ENCODE measurements at regions not wholly inside any gene's neighbourhood (a gene's known extent, or its start where the extent isn't known, plus 50 kb on each side); places are given as distances from the start of the nearest gene placed in this dataset.

GRCh38 chr3:36193448-36193847 lies 186.9 kb upstream of the STAC start (continued):
- peak; percentile 37; the same call in 1 of the 2 replicates for TF ChIP-seq TCF12 (IDR thresholded peaks at IDR 0.05)
- TF ChIP-seq GATA2 (CRISPR knock-in tag; IDR thresholded peaks at IDR 0.05): no peak
- TF ChIP-seq USF2 (IDR thresholded peaks at IDR 0.05; ENCODE audit: borderline replicate concordance, low read depth, low read length): no peak
- TF ChIP-seq RXRA (IDR thresholded peaks at IDR 0.05; ENCODE audit: borderline replicate concordance, low read depth): no peak
- 0 out of 2 replicates have a peak, but pooled peaks have one; percentile 6 for TF ChIP-seq ELF1 (IDR thresholded peaks at IDR 0.05)
- TF ChIP-seq TEAD4 (IDR thresholded peaks at IDR 0.05; ENCODE audit: borderline replicate concordance, insufficient read depth): no peak
- TF ChIP-seq MEF2A (IDR thresholded peaks at IDR 0.05; ENCODE audit: borderline replicate concordance, low read depth): no peak
- TF ChIP-seq CTCF (IDR thresholded peaks at IDR 0.05): no peak

GRCh38 chr3:36196058-36196457 lies 184.2 kb upstream of the STAC start:
- no peaks in the 10 kb centered on the region for H3K79me2 ChIP-seq (ENCODE audit: insufficient read depth)
- H3K4me3 ChIP-seq (ENCODE audit: low read depth in 2 of 2, low read length in 1 of 2): no peak overlapping the region
- H3K9me2 ChIP-seq: no peaks in the 10 kb centered on the region
- no peak overlapping the region for H3K27ac ChIP-seq (ENCODE audit: low read depth in 2 of 2, low read length in 1 of 2)
- no peak for DNase-seq
- no peaks in the 10 kb centered on the region for H3K27me3 ChIP-seq (ENCODE audit: insufficient read depth)
- H3K9me3 ChIP-seq: no peaks in the 10 kb centered on the region
- H4K20me1 ChIP-seq (ENCODE audit: insufficient read depth): no peaks in the 10 kb centered on the region
- H3F3A ChIP-seq (replicated peaks; ENCODE audit: insufficient read depth): no peaks in the 10 kb centered on the region
- H3K36me3 ChIP-seq (replicated peaks in 1 of 2; ENCODE audit: control insufficient read depth in 1 of 2, insufficient read depth in 2 of 2, low read length in 1 of 2): no peaks in the 10 kb centered on the region
- no peak overlapping the region for H3K9ac ChIP-seq
- peaks cover 0 to 9% of the 10 kb centered on the region in 2 experiments; a peak in 1 of 4 replicates for H3K4me1 ChIP-seq (ENCODE audit: control insufficient read depth in 1 of 2, insufficient read depth in 2 of 2, low read depth in 1 of 2, low read length in 1 of 2)
- H3K4me2 ChIP-seq: no peak overlapping the region
- H2AFZ ChIP-seq (ENCODE audit: low read depth): no peak overlapping the region
- TF ChIP-seq TEAD4 (IDR thresholded peaks at IDR 0.05; ENCODE audit: borderline replicate concordance, insufficient read depth) (no peak), TAF1 (IDR thresholded peaks at IDR 0.05; ENCODE audit: borderline replicate concordance, low read depth, low read length) (no peak), MXI1 (IDR thresholded peaks at IDR 0.05; ENCODE audit: low read depth, low read length) (no peak), TCF12 (IDR thresholded peaks at IDR 0.05) (no peak), POLR2AphosphoS5 (IDR thresholded peaks at IDR 0.05; ENCODE audit: low read depth, low read length) (no peak), JUND (IDR thresholded peaks at IDR 0.05) (no peak), FOSL2 (IDR thresholded peaks at IDR 0.05; ENCODE audit: borderline replicate concordance, low read depth) (0 out of 2 replicates have a peak, but pooled peaks have one; percentile 6)
- POLR2A ChIA-PET: no interaction called here
- CTCF ChIA-PET: interaction anchor here (0.6 to 1.0 kb wide), 2 partner anchors 17 to 225 kb away, joined by 3 read pairs; no protein-coding TSS in a partner anchor

- Histone ChIP-seq H3K4me1 (ENCODE audit: control insufficient read depth in 1 of 2, insufficient read depth in 2 of 2, low read depth in 1 of 2, low read length in 1 of 2) (peaks cover 4 to 9% of the 10 kb centered on the region in 2 experiments; a peak in 3 of 4 replicates), H3K9me2 (no peaks in the 10 kb centered on the region), H3K4me3 (ENCODE audit: low read depth in 2 of 2, low read length in 1 of 2) (no peak overlapping the region), H3K9ac (no peak overlapping the region), H3K27me3 (ENCODE audit: insufficient read depth) (no peaks in the 10 kb centered on the region), H3K79me2 (ENCODE audit: insufficient read depth) (no peaks in the 10 kb centered on the region), H3K9me3 (no peaks in the 10 kb centered on the region), H3F3A (replicated peaks; ENCODE audit: insufficient read depth) (no peaks in the 10 kb centered on the region), H3K36me3 (replicated peaks in 1 of 2; ENCODE audit: control insufficient read depth in 1 of 2, insufficient read depth in 2 of 2, low read length in 1 of 2) (no peaks in the 10 kb centered on the region), H2AFZ (ENCODE audit: low read depth) (no peak overlapping the region), H3K4me2 (no peak overlapping the region), H3K27ac (ENCODE audit: low read depth in 2 of 2, low read length in 1 of 2) (no peak overlapping the region), H4K20me1 (ENCODE audit: insufficient read depth) (no peaks in the 10 kb centered on the region)
- POLR2A ChIA-PET: no interaction called here
- no peak for DNase-seq
- CTCF ChIA-PET: interaction anchor here (1.0 kb wide), 1 partner anchor 18 kb away, joined by 3 read pairs; no protein-coding TSS in a partner anchor
- WGBS (ENCODE audit: low lambda C conversion rate): no CpG with 5 or more reads among the region's 1 CpG
- TF ChIP-seq CTCF (IDR thresholded peaks at IDR 0.05) (no peak), TAF1 (IDR thresholded peaks at IDR 0.05; ENCODE audit: borderline replicate concordance, low read depth, low read length) (no peak), FOXM1 (IDR thresholded peaks at IDR 0.05; ENCODE audit: low read depth) (no peak), POLR2AphosphoS5 (IDR thresholded peaks at IDR 0.05; ENCODE audit: low read depth, low read length) (no peak), MEF2A (IDR thresholded peaks at IDR 0.05; ENCODE audit: borderline replicate concordance, low read depth) (no peak), MXI1 (IDR thresholded peaks at IDR 0.05; ENCODE audit: low read depth, low read length) (no peak), RCOR1 (IDR thresholded peaks at IDR 0.05; ENCODE audit: low read length) (no peak), GABPA (IDR thresholded peaks at IDR 0.05; ENCODE audit: low read depth) (no peak), IRF3 (IDR thresholded peaks at IDR 0.05; ENCODE audit: low read depth, low read length) (no peak), RFX5 (IDR thresholded peaks at IDR 0.05; ENCODE audit: low read length) (no peak), SMC3 (IDR thresholded peaks at IDR 0.05; ENCODE audit: low read depth, low read length) (no peak), EZH2phosphoT487 (IDR thresholded peaks at IDR 0.05; ENCODE audit: borderline replicate concordance, low read depth) (no peak), FOXJ3 (CRISPR knock-in tag; IDR thresholded peaks at IDR 0.05) (no peak)
Observed at GRCh38 chr3:36197151-36197550, 183.2 kb upstream of the STAC start.
